H9 (cell line): ENCODE measurements at regions not wholly inside any gene's neighbourhood (a gene's known extent, or its start where the extent isn't known, plus 50 kb on each side); places are given as distances from the start of the nearest gene placed in this dataset.

Experiments used
- DNase-seq: peaks from one replicate; pipeline ENCODE4 v3.0.0-alpha.2; 2017
- H2AFZ ChIP-seq: one replicate; pipeline ENCODE4 v1.6.1; 2013; ENCODE audit warnings: mild to moderate bottlenecking, low read length, control low read depth, moderate library complexity
- H2AK5ac ChIP-seq: 2 replicates; pipeline ENCODE4 v1.6.1; 2013; ENCODE audit warnings: low read length, control low read depth, mixed read lengths; ENCODE audit not compliant: insufficient read length
- H2BK120ac ChIP-seq: one replicate; pipeline ENCODE4 v1.6.1; 2013; ENCODE audit warnings: low read depth, mild to moderate bottlenecking, low read length, control low read depth, inconsistent platforms; ENCODE audit not compliant: poor library complexity, severe bottlenecking
- H2BK12ac ChIP-seq: 2 replicates; pipeline ENCODE4 v1.6.1; 2013; ENCODE audit warnings: low read length, control low read depth, mixed read lengths, low read depth; ENCODE audit not compliant: insufficient read length
- H2BK15ac ChIP-seq: 2 replicates; pipeline ENCODE4 v1.6.1; 2013; ENCODE audit warnings: low read depth, low read length, control low read depth
- H2BK20ac ChIP-seq: one replicate; pipeline ENCODE4 v1.6.1; 2013; ENCODE audit warnings: low read depth, mild to moderate bottlenecking, low read length, control low read depth, inconsistent platforms; ENCODE audit not compliant: poor library complexity, severe bottlenecking
- H2BK5ac ChIP-seq: 2 replicates; pipeline ENCODE4 v1.6.1; 2013; ENCODE audit warnings: low read length, control low read depth, mixed read lengths; ENCODE audit not compliant: insufficient read length
- H3K14ac ChIP-seq: 2 replicates; pipeline ENCODE4 v1.6.1; 2013; ENCODE audit warnings: low read length, control low read depth; ENCODE audit not compliant: insufficient read depth
- H3K18ac ChIP-seq: 2 replicates; pipeline ENCODE4 v1.6.1; 2013; ENCODE audit warnings: low read depth, mild to moderate bottlenecking, mixed read lengths, low read length, control low read depth; ENCODE audit not compliant: insufficient read length
- H3K23ac ChIP-seq: 2 replicates; pipeline ENCODE4 v1.6.1; 2013; ENCODE audit warnings: low read length, control low read depth, mixed read lengths, low read depth; ENCODE audit not compliant: insufficient read length
- H3K23me2 ChIP-seq: 2 replicates; pipeline ENCODE4 v1.6.1; 2013; ENCODE audit warnings: low read depth, mild to moderate bottlenecking, mixed read lengths, low read length, control low read depth; ENCODE audit not compliant: insufficient read length, poor library complexity, severe bottlenecking
- H3K27ac ChIP-seq: 2 replicates; pipeline ENCODE4 v1.5.1; 2013; ENCODE audit warnings: low read length, control low read depth, mixed read lengths, low read depth; ENCODE audit not compliant: insufficient read length
- H3K27me3 ChIP-seq: 2 replicates; pipeline ENCODE4 v1.6.1; 2013; ENCODE audit warnings: low read length, control low read depth, inconsistent platforms; ENCODE audit not compliant: insufficient read depth
- H3K4ac ChIP-seq: 2 replicates; pipeline ENCODE4 v1.6.1; 2013; ENCODE audit warnings: low read depth, mild to moderate bottlenecking, control low read depth, inconsistent platforms, low read length, moderate library complexity
- H3K4me1 ChIP-seq: 2 replicates; pipeline ENCODE4 v1.6.1; 2013; ENCODE audit warnings: low read length, control low read depth, inconsistent platforms; ENCODE audit not compliant: insufficient read depth
- H3K4me2 ChIP-seq: 2 replicates; pipeline ENCODE4 v1.6.1; 2013; ENCODE audit warnings: low read length, control low read depth, mixed read lengths; ENCODE audit not compliant: insufficient read length, insufficient read depth
- H3K56ac ChIP-seq: 2 replicates; pipeline ENCODE4 v1.6.1; 2013; ENCODE audit warnings: low read depth, mild to moderate bottlenecking, mixed read lengths, low read length, control low read depth; ENCODE audit not compliant: insufficient read length
- H3K79me1 ChIP-seq: 2 replicates; pipeline ENCODE4 v1.6.1; 2013; ENCODE audit warnings: low read depth, mild to moderate bottlenecking, moderate library complexity, low read length, control low read depth, inconsistent platforms; ENCODE audit not compliant: insufficient read depth, poor library complexity, severe bottlenecking
- H3K79me2 ChIP-seq: 2 replicates; pipeline ENCODE4 v1.6.1; 2013; ENCODE audit warnings: low read length, control low read depth, inconsistent platforms; ENCODE audit not compliant: insufficient read depth
- H3K9ac ChIP-seq: 2 replicates; pipeline ENCODE4 v1.6.1; 2013; ENCODE audit warnings: low read length, control low read depth, mixed read lengths; ENCODE audit not compliant: insufficient read length; ENCODE audit errors: extremely low read depth
- H3K9me3 ChIP-seq: one replicate; pipeline ENCODE4 v1.6.1; 2013; ENCODE audit warnings: low read depth, low read length, inconsistent platforms; ENCODE audit not compliant: control insufficient read depth
- H3T11ph ChIP-seq: one replicate; pipeline ENCODE4 v1.6.1; 2013; ENCODE audit warnings: mild to moderate bottlenecking, low read length, control low read depth, inconsistent platforms
- H4K20me1 ChIP-seq: one replicate; pipeline ENCODE4 v1.6.1; 2013; ENCODE audit not compliant: control insufficient read depth, insufficient read length, insufficient read depth
- H4K5ac ChIP-seq: 2 replicates; pipeline ENCODE4 v1.6.1; 2013; ENCODE audit warnings: low read depth, mild to moderate bottlenecking, mixed read lengths, low read length, control low read depth; ENCODE audit not compliant: insufficient read length
- H4K8ac ChIP-seq: replicated peaks from 2 replicates; pipeline ENCODE4 v1.6.1; 2013; ENCODE audit warnings: low read length, control low read depth, mixed read lengths, low read depth; ENCODE audit not compliant: insufficient read length
- H4K91ac ChIP-seq: 2 replicates; pipeline ENCODE4 v1.6.1; 2013; ENCODE audit warnings: low read depth, mild to moderate bottlenecking, moderate library complexity, mixed read lengths, low read length, control low read depth; ENCODE audit not compliant: insufficient read length
- H3K27ac Mint-ChIP-seq, 3 experiments: 2 replicates in 2 of 3; 3 replicates in 1 of 3; pipeline ENCODE4 v1.8.0; 2020 to 2021; ENCODE audit warnings: mixed read lengths in 3 of 3, mild to moderate bottlenecking in 1 of 3, moderate library complexity in 1 of 3
- H3K27me3 Mint-ChIP-seq: 2 replicates; pipeline ENCODE4 v1.8.0; 2021; ENCODE audit warnings: low read depth, mild to moderate bottlenecking, moderate library complexity, mixed read lengths
- H3K36me3 Mint-ChIP-seq, 3 experiments: 2 replicates in 2 of 3; 3 replicates in 1 of 3; pipeline ENCODE4 v1.8.0; 2020 to 2021; ENCODE audit warnings: low read depth in 3 of 3, mixed read lengths in 3 of 3; ENCODE audit not compliant: insufficient read depth in 1 of 3
- H3K4me1 Mint-ChIP-seq, 2 experiments: 2 replicates each; pipeline ENCODE4 v1.8.0; 2020; ENCODE audit warnings: mixed read lengths in 2 of 2
- H3K4me3 Mint-ChIP-seq, 2 experiments: 2 replicates in 1 of 2; 3 replicates in 1 of 2; pipeline ENCODE4 v1.8.0; 2020 to 2021; ENCODE audit warnings: mild to moderate bottlenecking in 2 of 2, mixed read lengths in 2 of 2, moderate library complexity in 1 of 2
- H3K9me3 Mint-ChIP-seq, 2 experiments: 2 replicates in 1 of 2; 3 replicates in 1 of 2; pipeline ENCODE4 v1.8.0; 2020; ENCODE audit warnings: mild to moderate bottlenecking in 2 of 2, mixed read lengths in 2 of 2, moderate library complexity in 1 of 2
- CTCF ChIP-seq: fragments of 200-600 bp; sonication (generic); conservative IDR thresholded peaks from 3 replicates; pipeline ENCODE4 v1.8.0; 2021; ENCODE audit warnings: antibody characterized with exemption, mild to moderate bottlenecking
- WGBS: extraction: QIAGEN DNeasy Blood & Tissue Kit; methylation state at CpG from one replicate; pipeline ENCODE4 v1.1.7; 2013; ENCODE audit warnings: missing lambda C conversion rate, low lambda C conversion rate, mixed read lengths; ENCODE audit not compliant: insufficient read length; ENCODE audit errors: extremely low coverage; 5-methylcytosine and 5-hydroxymethylcytosine counted together

- no peak overlapping the region for H3K56ac ChIP-seq
- peaks cover under 1 to 7% (median 6%) of the 10 kb centered on the region in 3 experiments; a peak in 6 of 7 replicates for H3K36me3 Mint-ChIP-seq
- H3T11ph ChIP-seq = no peak overlapping the region
- H4K20me1 ChIP-seq = no peaks in the 10 kb centered on the region
- H3K23ac ChIP-seq = no peak overlapping the region
- H3K4me2 ChIP-seq = no peak overlapping the region
- no CpG with 5 or more reads among the region's 2 CpGs for WGBS
- no peak overlapping the region for H4K91ac ChIP-seq
- no peak overlapping the region for H3K27ac ChIP-seq
- H2BK12ac ChIP-seq = no peak overlapping the region
- no peak overlapping the region for H3K14ac ChIP-seq
- no peak overlapping the region for H2BK20ac ChIP-seq
- no peaks in the 10 kb centered on the region for H3K9me3 ChIP-seq
- no peak overlapping the region for H2AK5ac ChIP-seq
- H3K9me3 Mint-ChIP-seq = peaks cover 0 to 3% of the 10 kb centered on the region in 2 experiments; a peak in 4 of 5 replicates
- no peaks in the 10 kb centered on the region for H3K79me2 ChIP-seq
- H4K8ac ChIP-seq = no peak overlapping the region
- H3K27me3 ChIP-seq = no peaks in the 10 kb centered on the region
- H3K27me3 Mint-ChIP-seq = peaks cover 4% of the 10 kb centered on the region
- peaks cover 5 to 13% of the 10 kb centered on the region in 2 experiments for H3K4me1 Mint-ChIP-seq
- no peak overlapping the region for H2BK120ac ChIP-seq
- DNase-seq = no peak
- peak overlapping the region in 1 of 3 experiments; percentile 15; a peak in 1 of 7 replicates for H3K27ac Mint-ChIP-seq
- H3K79me1 ChIP-seq = no peaks in the 10 kb centered on the region
- H2BK5ac ChIP-seq = no peak overlapping the region
- TF ChIP-seq CTCF = no peak
- H2AFZ ChIP-seq = no peak overlapping the region
- no peak overlapping the region for H3K4me3 Mint-ChIP-seq
- no peak overlapping the region for H3K4ac ChIP-seq
- H3K4me1 ChIP-seq = no peaks in the 10 kb centered on the region; the same call in 1 of the 2 replicates
- no peak overlapping the region for H2BK15ac ChIP-seq
- H4K5ac ChIP-seq = no peak overlapping the region
- H3K23me2 ChIP-seq = no peaks in the 10 kb centered on the region
- no peak overlapping the region for H3K9ac ChIP-seq
- no peak overlapping the region for H3K18ac ChIP-seq
Observed at GRCh38 chr14:103246070-103246469, 88.0 kb upstream of the EIF5 start.
